ENCODE measurements at regions not wholly inside any gene's neighbourhood (a gene's known extent, or its start where the extent isn't known, plus 50 kb on each side); places are given as distances from the start of the nearest gene placed in this dataset.
"Not testable (repeated sequence)": the region's sequence is repeated elsewhere in the genome, so short reads cannot be mapped to it uniquely, and the experiment has no call there.

- no peak for DNase-seq
These were observed 123.1 kb upstream of the GPR12 start for GRCh38 chr13:26883613-26884257.

DNA sequence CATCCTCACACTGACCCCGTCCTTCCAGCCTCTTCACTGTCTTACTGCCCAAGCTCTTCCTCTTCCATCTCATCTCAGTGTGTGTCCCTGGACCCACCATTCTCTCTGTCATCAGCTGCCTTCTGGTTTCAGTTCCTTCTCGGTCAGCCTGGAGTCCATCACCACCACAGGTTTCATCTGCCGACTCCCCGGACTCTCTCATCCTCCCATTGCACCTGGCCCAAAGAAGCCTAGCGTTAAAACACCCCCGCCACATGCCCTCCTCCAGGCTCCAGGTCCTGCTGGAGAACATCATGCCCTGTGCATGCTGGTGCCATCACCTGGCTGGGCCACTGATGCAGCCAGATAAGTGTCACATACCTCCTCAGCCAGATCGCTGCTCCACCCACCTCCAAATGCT is 122.1 kb upstream of the GPR12 start:
- no peak for DNase-seq

DNA sequence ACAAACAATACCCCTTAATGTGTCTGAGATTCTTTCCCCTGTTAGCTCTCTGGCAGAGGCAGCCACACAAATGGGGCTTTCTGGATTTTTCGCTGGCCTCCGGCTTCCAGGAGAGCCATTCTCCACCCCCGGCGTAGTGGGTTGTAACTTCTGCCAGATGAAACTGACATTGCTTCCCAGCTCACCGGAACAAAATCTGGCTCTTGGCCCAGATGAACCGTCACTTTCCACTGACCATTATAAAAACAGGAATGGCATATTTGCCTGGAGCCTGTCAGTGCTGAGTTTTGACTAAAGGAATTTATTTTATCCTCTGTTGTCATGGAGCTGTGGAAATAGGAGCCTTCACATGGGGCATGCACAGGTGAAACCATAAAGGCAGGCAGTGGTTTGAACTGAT is 120.6 kb upstream of the GPR12 start:
- no peak for DNase-seq

DNA sequence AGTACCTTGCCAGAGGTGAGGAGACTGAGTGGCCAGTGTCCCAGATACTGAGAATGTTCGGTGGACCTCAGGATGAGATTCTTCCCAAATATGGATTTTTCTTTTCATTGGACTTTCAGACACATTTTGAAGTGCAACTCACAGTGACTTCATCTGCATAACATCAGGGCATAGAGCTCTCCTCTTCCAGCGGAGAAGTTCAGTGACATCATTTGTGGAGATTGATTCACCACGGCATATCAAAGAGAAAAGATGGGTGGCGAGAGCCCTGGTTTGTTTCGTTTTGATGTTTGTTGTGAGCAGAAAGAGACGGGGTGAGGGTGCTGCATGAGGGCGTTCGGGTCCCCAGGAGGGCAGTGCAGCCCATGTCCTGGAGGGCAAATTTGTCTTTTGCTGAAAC is 120.1 kb upstream of the GPR12 start:
- no peak for DNase-seq

DNA sequence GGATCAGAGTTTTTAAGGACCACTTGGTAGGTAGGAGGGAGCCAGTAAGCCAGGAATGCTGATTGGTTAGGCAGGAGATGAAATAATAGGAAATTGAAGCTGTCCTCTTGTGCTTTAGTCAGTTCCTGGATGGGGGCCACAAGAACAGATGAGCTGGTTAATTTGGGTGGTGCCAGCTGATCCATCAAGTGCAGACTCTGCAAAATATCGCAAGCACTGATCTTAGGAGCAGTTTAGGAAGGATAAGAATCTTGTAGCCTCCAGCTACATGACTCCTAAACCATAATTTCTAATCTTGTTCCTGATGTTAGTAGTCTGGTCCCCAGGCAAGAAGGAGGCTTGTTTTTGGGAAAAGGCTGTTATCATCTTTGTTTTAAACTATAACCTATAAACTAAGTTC is 117.9 kb upstream of the GPR12 start:
- DNase-seq, result no peak

DNA sequence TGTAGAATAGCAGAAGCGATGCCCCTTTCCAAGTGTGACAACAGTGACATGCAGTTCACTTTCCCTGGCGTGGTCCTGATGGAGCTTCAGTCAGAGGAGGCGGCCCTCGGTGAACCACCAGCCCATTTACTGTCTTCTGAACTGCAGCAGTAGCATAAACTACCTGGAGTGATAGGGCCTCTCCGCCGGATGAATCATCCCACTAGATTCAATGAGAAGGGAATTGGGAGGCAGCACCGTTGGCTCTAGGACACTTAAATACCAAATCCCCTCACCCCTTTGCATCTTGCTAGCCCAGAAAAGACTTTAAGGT is 112.8 kb upstream of the GPR12 start:
- no peak for DNase-seq

DNA sequence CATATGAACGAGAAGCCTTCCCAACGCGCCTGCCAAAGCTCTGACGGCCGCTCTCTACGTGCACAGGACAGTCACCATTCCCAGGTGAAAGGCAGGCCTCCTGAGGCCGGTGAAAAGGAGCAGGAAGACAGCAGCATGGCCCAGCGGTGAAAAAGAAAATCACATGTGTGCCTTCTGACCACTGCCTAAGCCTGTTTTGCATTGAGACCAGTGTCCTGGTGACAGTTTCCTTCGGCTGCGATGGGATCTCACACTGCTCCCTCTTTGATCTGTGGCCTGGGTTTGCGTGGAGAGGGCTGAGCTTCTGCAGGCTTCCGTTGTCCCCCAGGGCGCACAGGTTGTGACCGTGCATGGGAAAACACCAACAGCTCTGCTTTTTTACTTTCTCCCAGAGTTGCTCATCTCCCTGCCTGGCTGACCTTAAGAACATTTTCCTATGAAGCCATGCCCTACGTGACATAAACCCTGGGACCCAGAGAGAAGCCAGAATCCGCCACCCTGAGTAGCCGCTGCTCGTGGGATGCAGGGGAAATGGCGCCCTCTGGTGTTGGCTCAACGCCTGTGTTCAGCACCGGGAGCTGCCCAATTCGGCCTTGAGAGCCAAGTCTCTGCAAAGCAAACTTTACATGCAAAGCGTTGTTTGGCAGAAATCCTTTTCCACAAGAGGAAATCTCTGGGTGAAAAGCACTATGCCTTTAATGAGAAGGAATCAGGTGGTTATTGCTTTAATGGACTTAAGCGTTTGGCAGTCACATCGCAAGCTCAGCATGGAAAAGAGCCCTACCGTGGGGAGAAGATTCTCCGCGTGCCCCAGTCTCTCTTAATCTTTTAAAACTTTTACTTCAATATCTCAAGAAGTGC is 112.2 kb upstream of the GPR12 start:
- peak; percentile 15 for DNase-seq

GRCh38 chr13:26867451-26868091 is 107.0 kb upstream of the GPR12 start:
- DNase-seq, result no peak

DNA sequence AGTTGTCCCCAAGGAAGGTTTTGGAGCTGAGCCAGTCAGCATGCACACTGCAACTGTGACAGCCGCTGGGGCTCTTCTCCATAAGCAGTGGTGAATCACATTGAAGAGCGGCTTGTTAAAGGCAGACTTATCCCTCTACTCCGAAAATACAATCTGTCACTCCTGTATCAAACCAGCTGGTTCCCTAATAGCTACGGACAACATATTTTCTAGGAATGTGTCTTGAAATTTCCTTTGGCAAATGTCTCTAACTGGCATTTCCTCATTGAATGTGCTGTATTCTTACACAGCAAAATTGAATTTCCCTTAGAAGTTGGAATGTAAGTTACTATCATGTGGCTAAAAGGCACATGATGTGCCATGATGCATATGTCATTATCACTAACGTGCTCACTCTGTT is 104.0 kb upstream of the GPR12 start:
- no peak for DNase-seq

DNA sequence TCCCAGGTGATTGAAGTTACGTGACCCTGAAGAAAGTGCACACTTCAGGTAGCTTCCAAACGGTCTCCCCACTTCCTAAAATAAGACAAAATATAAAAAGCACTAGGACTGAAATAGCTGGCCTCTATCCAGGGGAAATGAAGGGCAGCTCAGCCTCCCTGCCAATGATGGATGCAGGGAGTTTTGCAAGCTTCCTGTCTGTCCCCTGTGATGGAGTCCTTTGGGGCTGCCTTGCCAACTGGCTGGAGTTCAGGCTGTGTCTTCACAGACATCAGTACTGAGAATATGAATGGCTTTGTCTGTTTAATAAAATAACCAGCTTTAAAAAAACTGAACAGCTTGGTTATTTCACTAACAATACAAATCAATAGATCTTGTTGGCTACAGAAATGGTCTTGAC is 101.4 kb upstream of the GPR12 start:
- DNase-seq, result no peak

DNA sequence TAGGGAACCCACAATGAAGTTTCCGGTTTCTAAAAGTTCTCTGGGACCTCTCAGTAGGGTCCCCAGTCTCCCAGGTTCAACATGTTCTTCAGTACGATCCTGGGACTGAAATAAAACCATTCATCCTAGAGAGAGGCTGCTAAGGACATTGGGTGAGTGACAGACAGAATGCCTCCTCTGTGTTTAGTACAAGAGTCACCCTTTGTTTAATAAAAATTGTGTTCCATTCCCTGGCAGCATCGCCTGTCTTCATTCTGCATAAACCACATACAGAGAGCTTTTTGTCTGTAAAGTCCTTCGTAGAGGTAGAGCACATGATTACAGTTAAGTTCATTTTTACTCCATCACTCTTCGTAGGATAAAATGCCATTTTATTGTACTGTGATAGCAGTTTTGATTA is 95.3 kb upstream of the GPR12 start:
- no peak for DNase-seq

DNA sequence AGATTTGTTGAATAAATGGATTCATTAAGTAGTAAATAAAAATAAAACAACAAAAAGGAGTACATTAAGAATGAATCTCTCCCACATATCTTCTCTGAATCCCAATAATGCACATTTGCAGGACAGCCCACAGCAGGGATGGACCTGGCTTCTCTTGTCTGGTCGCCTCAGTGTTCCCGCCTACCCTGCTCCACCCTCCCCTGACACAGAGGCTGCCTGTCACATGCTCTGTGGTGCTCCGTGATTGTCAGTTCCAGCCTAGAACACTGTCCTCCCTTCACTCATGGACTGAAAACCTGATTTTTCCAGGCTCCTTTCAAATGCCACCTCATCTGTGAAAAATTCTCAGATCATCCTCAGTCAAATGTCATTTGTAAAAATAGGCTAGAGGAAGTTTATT is 94.5 kb upstream of the GPR12 start:
- no peak for DNase-seq

DNA sequence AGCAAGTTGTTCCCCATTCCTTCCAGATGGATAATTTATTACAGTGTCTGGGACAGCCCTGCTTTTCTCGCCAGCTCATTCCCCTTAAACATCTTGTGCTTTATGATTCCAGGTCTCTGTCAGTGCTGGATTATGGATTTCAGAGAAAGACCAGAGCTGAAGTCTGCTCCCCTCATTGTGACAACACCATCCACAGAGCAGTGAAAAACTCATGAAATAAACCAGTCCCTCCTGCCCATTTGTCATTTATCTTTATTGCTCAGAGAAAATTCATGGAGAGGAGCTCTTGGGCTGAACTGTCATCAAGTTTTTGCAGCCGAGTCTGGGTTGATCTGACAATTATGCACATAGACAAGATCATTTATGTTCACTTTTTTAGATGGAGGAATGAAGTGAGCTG is 92.7 kb upstream of the GPR12 start:
- DNase-seq, result no peak

DNA sequence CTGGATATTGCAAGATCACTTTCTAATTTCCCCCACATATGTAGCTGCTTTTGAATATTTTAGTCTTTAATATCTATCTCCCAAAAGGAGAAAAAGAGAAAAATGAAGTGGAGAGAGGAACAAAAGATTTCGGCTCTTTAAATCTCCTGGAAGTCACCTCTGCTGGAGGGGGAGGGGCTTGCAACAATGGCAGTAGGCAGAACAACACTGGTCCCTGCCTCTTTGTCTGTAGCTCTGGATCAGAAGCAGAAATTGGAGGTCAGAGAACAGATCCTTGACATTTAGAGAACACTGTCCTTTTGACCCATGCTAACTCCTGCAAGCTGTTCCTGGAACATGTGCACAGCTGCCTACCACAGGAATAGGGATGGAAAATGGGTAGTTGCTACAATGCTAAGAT is 86.7 kb upstream of the GPR12 start:
- DNase-seq, result no peak

- DNase-seq, result not testable (repeated sequence)
These were observed 84.5 kb upstream of the GPR12 start for GRCh38 chr13:26845063-26845462.

- no peak for DNase-seq
These were observed 79.1 kb upstream of the GPR12 start for GRCh38 chr13:26839682-26840081.

DNA sequence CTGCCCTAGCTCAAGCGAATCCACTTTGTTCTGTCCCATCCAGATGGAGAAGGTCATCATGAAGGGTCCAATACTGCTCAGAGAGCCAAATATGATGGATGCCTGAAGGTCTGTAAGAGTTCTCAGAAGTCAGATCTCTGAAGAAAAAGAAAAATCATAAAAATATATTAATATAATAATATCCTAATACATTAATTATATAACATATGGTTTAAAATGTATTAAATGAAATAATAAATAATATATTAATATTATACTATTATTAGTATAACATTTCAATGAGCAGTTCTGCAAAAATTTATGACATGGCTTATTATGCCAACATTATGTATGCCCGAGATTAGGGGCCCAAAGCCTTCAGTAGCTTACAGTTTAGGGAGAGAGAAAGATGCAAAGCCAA is 78.2 kb upstream of the GPR12 start:
- DNase-seq, result no peak

GRCh38 chr13:26837997-26838396 is 77.4 kb upstream of the GPR12 start:
- DNase-seq, result no peak

DNA sequence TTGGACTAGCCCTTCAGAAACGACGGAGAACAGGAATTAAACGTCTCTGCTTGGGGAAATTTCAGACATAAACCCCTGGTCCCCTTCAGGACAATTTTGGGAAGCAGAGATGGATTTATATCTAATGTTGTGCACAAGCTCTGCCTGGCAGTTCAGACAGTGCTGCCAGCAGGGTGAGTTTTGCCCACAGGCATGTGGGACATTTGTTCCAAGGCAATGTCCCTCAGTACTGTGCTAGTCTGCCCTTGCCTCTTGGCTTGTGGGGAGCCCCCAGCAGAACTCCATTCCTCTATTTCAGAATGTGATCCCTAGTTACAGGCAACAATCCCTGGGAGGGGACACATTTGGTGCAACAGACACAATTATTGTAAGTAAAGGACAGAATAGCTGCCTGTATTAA is 76.5 kb upstream of the GPR12 start:
- no peak for DNase-seq

GRCh38 chr13:26836626-26837025 is 76.0 kb upstream of the GPR12 start:
- no peak for DNase-seq

GRCh38 chr13:26834646-26835045 is 74.1 kb upstream of the GPR12 start:
- no peak for DNase-seq

GRCh38 chr13:26831336-26831908 is 70.8 kb upstream of the GPR12 start:
- no peak for DNase-seq

GRCh38 chr13:26829716-26830115 is 69.1 kb upstream of the GPR12 start:
- DNase-seq, result no peak

DNA sequence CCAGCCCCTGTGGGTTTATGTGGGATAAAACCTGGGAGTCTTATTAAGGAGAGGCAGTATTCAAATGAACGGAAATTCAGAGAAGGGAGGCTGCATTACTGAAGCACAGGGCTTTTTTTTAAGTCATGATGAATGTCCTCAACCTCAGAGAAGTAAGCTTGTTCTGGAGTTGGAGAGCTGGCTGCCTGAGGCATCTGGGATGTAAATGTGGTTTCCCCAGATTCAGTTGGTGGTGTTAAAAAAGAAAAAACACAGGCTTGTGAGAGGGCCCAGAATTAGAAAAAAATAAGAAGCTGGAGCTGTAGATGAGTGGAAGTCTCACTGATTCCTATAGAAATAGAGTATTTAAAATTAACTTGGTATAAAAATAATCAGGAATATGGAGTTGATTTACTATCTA is 64.0 kb upstream of the GPR12 start:
- DNase-seq, result no peak
